ENCODE measurements at regions not wholly inside any gene's neighbourhood (a gene's known extent, or its start where the extent isn't known, plus 50 kb on each side); places are given as distances from the start of the nearest gene placed in this dataset.

- no peak for DNase-seq (ENCODE audit: low read depth in 4 of 4, low spot score in 3 of 4)
Observed at GRCh38 chr3:164477403-164477802, 600.9 kb downstream of the SI start.

DNA sequence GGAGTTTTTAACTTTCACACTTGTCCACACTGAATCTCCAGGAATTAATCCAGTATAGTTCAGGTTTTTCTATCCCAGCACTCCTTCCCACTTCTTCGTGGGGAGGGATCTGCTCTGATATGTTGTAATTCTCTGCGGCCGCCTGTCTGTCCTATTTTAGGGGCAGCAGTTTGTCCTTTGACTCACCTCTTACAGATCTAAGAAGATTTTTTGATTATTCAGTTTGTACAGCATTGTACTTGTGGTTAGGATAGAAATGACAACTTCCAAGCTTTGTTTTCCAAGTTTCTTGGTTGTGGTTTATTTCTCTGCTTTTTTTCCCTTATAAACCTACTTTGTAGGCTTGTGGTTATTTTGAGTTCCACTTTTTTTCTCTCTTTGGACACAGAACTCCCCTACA lies 601.7 kb downstream of the SI start:
- no peak for DNase-seq (ENCODE audit: low read depth in 4 of 4, low spot score in 3 of 4)

GRCh38 chr3:164470471-164470870 lies 607.8 kb downstream of the SI start:
- no peak for DNase-seq (ENCODE audit: low read depth in 4 of 4, low spot score in 3 of 4)

- no peak for DNase-seq (ENCODE audit: low read depth in 4 of 4, low spot score in 3 of 4)
Observed at GRCh38 chr3:164468055-164468454, 610.2 kb downstream of the SI start.

GRCh38 chr3:164467007-164467406 lies 611.3 kb downstream of the SI start:
- DNase-seq (ENCODE audit: low read depth in 4 of 4, low spot score in 3 of 4) = no peak

DNA sequence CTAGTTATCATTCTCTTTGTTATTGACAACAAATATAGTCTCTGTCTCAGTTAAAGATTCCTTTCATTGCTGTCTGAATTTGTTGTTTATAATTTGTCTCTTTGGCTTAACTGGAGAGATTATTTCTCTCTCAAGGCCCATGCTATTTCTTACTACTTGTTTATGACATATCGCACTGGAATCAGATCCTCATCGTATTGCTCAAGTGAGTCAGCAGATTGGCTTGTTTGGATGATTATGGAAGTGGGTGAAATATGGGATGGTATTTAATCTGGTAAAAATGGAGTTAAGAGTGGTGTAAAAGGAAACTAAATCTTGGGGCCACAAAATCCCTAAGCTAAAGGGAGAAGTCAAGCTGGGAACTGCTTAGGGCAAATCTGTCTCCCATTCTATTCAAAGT lies 613.1 kb downstream of the SI start:
- DNase-seq (ENCODE audit: low read depth in 4 of 4, low spot score in 3 of 4) = no peak

- DNase-seq (ENCODE audit: low read depth in 4 of 4, low spot score in 3 of 4) = no peak
Observed at GRCh38 chr3:164460851-164461250, 617.4 kb downstream of the SI start.

DNA sequence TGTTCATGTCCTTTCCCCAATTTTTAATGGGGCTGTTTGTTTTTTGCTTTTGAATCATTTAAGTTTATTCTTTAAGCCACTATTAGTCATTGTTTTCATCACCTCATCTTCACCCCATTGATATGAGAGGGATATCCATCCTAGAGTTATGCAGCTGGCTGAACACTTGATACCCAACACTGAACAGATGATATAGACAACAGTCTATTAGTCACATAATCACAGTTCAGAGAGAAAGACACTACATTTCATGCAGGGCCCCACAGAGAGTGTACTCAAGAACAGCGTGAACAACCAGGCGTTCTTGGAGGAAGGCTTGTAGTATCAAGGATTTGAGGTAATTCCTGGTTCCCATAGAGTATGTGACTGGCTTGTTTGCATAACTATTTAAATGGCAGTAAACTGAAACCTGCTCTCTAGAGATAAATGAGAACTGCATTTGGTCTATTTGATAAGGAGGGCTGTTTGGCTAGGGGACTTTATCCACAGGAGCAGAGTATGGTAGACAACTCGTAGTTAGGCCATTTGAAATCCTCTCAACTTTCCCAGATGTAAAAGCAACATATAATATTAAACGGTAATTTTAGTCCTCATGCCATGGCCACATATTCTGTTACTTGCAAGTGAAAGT lies 618.7 kb downstream of the SI start:
- DNase-seq (ENCODE audit: low read depth in 4 of 4, low spot score in 3 of 4) = no peak

- DNase-seq (ENCODE audit: low read depth in 4 of 4, low spot score in 3 of 4) = no peak
Observed at GRCh38 chr3:164458986-164459385, 619.3 kb downstream of the SI start.

DNA sequence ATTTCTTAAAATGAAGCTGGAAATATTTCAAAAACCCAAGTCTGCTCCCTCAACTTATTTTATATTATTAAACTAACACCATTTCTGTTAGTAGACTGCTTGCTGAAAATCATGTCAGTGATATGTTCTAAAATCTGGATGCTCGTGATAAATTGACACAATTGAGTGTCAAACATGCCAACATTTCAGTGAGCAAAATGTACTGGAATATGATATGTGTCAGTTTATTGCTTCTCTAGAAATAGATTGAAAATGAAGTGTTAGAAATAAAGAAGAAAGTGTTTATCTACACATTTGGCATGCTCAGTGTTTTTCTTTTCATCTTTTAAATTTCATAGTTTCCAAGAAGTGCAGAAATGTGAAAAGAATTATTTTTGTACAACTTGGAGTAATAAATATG lies 624.6 kb downstream of the SI start:
- no peak for DNase-seq (ENCODE audit: low read depth in 4 of 4, low spot score in 3 of 4)

DNA sequence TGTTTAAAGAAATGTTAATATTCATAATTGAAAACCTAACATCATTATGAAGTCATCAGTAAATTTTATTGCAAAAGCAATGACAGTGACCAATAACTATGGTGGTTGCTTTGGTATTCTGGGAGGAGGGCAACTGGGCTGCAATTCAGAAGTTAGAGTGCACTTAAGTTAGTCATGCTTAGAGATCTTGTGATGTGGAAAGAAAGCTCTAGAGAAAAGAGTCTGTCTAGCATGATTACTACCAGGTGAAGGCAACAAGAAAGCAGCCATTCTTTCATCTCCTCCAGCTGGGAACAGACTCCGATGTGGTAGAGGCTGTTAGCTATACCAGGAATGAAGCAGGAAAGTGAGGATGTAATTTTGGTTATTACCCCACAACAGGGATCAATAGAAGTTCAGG lies 625.6 kb downstream of the SI start:
- DNase-seq (ENCODE audit: low read depth in 4 of 4, low spot score in 3 of 4) = no peak

DNA sequence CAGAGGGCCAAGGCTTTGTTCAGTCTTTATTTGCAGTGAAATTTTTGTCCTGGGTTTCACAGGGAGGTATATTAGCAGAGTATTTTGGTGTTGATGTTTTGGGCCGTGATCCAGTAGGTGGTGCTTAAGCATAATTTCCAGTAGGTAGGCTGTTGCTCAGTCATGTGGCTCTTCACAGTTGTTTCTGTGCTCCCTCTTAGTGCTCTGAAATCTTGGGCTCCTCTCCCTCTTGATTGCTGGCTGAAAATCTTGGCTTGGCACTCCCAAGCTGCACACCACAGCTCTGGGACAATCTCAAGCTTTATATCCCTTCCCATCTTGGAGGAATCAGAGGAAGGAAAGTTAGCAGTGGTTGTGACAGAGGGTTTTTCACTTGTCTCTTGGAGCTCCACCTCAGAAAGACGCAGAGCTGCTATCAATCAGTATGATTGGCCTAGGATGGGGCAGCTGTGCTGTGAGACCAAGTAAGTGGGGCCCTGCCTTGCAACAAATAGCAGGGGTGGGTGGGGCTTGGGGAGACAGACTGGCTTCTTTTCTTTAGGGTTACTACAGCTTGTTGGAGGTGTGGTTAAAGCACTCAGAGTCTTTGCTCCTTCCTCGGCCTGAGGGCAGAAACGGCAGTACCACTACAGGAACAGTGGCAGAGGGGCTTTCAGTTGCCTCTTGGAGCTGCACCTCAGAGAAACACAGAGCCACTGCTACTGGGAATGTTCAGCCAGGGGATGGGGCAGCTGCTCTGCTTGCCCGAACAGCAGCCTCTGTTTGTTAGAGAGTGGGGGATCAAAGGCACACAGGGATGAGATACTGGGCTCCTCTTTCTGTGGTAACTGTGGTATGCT lies 627.0 kb downstream of the SI start:
- DNase-seq (ENCODE audit: low read depth in 4 of 4, low spot score in 3 of 4) = no peak

GRCh38 chr3:164450276-164450905 lies 627.9 kb downstream of the SI start:
- no peak for DNase-seq (ENCODE audit: low read depth in 4 of 4, low spot score in 3 of 4)

DNA sequence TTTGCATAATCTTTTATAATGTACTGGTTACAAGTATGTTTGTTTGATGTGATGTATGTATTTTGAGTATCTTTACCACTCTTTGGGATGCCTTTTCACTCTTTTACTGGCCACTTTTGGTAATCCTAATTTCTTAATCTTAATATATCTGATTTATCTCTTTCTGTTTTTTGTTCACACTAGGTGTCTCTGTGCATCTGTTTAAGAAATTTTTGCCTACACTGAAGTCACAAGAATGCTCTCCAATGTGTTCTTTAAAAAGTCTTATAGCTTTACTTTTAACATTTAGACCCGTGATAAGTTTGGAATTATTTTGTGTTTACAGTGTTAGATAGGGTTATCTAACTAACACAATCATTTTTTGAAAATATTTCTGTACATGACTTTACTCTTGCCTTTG lies 659.1 kb downstream of the SI start:
- no peak for DNase-seq (ENCODE audit: low read depth in 4 of 4, low spot score in 3 of 4)

GRCh38 chr3:164418414-164418813 lies 659.9 kb downstream of the SI start:
- peak in 1 of 4 donors; percentile 10 for DNase-seq (ENCODE audit: low read depth in 4 of 4, low spot score in 3 of 4)

GRCh38 chr3:164417955-164418354 lies 660.3 kb downstream of the SI start:
- no peak for DNase-seq (ENCODE audit: low read depth in 4 of 4, low spot score in 3 of 4)

DNA sequence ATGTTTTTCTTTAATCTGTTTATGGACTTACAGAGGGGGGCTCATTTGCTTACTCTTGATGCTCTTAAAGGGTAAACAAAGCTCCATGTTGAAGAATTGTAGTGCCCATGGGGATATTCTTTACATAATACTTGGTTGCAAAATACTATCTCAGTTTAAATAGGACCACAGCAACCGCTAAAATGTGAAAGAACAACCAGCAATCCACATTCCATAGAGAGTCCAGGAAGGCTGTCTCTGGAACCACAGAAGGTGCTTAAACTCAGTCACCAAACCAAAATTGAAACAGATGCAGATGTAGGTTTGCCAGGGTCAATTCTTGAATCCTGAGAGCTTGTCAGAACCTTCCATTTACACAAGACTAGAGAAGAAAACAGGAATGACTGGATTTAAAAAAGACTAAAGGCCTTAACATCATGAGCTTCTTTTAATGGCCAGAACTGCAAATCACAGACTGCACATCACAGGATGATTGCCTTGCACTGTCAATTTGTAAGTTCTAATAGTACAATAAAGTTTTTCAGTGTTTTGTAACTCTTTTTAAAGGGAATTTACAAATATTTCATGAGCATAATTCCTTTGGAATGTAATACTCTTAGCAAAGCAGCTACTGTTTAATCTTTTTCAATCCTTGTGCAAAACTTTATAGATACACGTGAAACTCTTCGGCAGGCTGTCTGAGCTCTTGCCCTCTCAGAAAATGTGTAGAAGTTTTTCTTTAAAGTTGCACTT lies 661.6 kb downstream of the SI start:
- no peak for DNase-seq (ENCODE audit: low read depth in 4 of 4, low spot score in 3 of 4)

DNA sequence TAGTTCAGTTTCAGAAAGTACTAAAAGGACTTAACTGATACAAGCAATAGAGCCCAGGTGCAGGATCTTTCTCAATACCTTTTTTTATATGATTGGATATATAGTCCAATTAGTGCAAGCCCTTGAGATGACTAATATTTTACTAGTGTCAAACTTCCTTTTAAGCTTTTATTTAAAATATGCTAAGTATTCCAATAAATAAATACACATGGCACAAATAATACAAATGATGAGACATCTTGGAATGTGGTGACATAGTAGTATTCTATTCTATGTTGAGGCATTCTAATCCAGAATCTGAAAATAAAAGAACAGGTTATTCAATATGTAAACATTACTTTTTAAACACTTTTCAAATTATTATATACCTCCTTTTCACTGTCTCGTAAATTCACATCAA lies 670.0 kb downstream of the SI start:
- DNase-seq (ENCODE audit: low read depth in 4 of 4, low spot score in 3 of 4) = no peak

DNA sequence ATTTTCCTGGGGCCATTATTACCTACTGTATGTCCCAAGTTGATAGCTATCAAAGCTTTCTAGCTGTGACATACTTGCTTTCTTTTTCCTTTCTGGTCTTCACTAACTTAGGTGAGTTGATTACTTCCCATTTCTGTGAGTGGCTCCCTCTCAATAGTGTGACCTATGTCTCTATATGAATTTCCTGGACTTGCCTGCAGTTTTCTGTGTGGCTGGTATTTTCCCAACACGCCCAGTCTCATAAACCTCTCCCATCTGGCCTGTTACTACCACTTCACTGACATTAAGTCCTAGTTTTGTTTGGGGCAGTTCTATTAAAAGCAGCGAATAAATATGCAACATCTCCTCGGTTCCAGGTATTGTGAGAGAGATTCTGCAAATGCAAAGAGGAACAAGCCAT lies 671.2 kb downstream of the SI start:
- DNase-seq (ENCODE audit: low read depth in 4 of 4, low spot score in 3 of 4) = no peak

- DNase-seq (ENCODE audit: low read depth in 4 of 4, low spot score in 3 of 4) = no peak
Observed at GRCh38 chr3:164406281-164406680, 672.0 kb downstream of the SI start.

GRCh38 chr3:164401923-164402322 lies 676.4 kb downstream of the SI start:
- DNase-seq (ENCODE audit: low read depth in 4 of 4, low spot score in 3 of 4) = no peak
